GM21786 (cell line): ENCODE measurements at regions not wholly inside any gene's neighbourhood (a gene's known extent, or its start where the extent isn't known, plus 50 kb on each side); places are given as distances from the start of the nearest gene placed in this dataset.

Source experiments
- ATAC-seq: cut with Tn5 transposase; IDR thresholded peaks from one replicate; pipeline ENCODE4 v1.9.1; 2021; ENCODE audit not compliant: unreplicated experiment

DNA sequence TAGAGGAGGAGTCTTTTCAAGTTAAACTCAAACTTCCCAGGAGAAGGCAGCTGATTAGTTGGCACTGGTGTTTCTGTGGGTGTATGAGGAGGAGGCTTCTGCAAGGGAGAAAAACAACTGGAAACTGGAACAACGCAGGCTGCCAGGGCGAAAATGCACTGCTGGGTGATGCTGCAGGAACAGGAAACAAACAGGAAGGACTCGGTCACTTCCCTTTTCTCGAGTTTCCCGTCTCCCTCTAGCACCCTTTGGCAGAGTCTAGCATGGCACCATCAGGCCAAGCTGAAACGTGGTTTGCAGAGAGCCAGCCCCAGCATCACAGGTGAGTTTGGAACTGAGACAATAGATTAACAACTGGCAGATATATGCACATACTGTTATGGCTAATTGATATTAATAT, 77.5 kb upstream of the CAST start:
- ATAC-seq = no peak

DNA sequence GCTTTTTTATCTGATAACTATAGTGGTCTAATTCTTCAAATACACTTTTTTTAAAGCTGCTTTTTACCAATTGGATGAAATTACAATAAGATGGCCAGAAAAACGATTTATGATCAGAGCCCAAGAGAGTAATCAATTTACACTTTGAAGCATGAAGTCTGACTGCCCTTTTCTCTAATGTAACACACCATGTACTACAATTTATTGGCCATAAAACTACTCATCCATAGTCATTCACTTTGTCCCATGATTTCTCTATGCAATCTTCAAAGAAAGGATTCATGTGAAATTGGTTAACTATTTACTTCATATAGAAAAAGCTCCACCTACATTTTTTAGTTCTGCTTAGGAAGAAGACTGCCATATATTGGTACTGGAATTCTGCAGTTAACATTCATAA, 73.6 kb upstream of the CAST start:
- no peak for ATAC-seq

DNA sequence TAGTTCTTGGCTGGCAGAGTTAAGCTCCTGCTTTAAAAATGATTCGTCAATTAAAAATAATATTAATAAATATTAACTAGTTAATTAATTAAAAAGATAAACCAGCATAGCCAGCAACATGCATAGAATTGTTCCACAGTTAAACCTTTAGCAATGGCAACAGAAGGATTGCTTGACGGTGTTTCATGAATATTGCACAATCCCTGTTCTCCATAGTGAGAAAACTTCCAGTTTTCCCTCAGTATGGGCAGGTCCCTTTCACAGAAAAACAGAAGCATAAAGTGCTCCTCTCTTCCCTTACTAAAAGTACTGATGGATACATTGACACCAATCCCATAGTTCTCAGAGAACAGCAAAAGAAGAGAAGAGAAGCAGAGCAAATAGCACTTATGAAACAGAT, 71.4 kb upstream of the CAST start:
- no peak for ATAC-seq

DNA sequence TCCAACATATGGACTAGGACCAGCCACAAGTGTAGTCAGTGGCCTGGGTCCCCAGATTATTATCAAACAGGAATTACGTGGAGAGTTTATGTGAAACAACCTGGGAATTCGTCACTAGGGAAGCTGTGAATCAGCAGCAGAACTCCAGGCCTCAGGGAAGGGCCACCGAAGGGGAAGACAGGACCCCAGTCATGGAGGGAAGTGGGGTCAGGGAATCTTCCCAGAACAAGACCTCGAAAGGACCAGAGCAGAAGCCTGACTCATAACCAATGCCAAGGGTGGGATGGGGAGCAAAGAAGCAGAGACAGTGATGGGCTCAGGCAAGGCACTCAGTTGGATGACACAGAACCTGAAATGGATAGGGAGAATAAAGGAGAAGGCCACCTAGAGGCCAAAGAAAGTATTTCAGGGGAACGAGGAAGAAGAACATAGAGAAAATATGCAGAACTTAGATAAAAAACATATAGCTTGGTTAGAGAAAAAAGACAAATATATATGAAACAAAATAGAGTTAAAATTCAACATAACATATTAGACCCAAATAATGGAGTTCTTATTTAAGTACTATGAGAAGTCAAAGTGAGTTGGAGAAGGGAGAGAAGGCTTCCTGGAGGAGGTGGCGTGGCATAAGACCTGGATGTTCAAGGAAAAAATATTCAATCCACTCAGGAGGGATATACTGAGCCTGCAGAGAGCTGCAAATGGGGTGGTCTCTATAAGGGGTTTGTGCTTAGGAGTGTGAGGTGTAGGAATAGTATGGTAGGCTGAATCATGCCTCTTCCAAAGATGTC, 66.7 kb upstream of the CAST start:
- peak; percentile 40 for ATAC-seq

DNA sequence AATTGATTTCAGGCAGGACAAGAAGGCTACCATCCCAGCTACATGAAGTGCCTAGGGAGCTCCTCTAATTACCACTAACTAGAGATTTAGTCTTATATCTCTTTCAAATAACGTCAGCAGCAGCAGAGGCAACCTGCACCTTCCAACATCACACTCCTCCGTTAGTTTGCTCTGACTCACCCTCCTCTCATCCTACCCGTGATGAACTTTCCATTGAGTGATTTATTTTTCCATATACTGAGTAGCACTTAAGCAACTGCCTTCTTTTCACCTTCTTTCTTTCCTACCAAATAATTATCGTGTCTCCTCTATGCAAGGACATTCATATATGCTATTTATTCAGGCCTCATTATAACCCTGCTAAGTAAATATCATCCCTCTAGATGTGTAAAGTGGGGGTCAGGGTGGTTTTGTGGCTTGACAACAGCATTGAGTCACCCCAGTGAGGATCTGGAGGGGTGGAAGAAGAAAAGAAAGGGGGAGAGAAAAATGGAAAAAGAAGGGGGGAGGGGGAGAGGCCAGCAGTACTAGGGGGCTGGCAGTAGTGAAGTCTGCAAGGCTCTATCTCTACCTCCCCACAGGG, 64.6 kb upstream of the CAST start:
- no peak for ATAC-seq

DNA sequence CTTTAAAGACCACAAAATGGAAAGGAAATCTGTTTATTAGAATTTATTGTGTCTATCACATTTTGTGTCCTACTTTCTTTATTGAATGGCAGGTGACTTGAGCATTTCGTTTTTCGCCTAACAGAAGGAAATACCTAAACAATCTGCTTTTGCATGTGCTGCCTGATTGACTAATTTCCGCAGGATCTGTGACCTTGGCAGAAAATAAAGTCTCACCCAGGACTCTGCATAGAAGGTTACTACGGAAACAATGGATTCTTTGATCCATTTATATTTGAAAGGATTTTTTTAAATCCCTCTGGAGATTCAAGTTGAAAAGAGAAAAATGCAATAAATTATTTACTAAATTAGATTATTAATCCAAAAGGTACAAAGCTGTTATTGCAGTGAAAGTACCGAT, 61.0 kb upstream of the CAST start:
- no peak for ATAC-seq

DNA sequence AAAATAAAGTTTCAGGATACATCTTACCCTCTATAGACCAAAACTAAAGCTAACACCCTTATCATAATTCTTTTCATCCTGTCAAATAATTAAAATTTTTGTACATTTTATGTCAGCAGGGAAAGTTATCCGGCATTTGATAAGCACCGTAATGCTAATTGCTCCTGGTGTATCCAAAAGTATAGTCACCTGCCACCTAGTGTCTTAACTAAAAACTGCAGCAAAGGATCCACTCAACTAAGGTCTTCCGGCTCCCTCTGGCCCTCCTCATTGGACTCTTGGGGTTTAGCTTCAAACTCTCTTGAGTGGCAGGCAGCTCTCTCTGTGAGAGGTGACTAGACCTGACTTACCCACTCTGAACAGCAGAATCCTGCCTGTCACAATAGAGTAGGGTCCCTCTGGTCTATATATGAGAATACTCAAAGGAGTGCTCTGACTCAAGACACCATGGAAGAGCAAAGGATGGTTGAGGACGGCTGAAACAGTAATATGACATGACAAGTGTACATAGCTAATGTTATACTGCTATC, 60.4 kb upstream of the CAST start:
- peak; percentile 84 for ATAC-seq

DNA sequence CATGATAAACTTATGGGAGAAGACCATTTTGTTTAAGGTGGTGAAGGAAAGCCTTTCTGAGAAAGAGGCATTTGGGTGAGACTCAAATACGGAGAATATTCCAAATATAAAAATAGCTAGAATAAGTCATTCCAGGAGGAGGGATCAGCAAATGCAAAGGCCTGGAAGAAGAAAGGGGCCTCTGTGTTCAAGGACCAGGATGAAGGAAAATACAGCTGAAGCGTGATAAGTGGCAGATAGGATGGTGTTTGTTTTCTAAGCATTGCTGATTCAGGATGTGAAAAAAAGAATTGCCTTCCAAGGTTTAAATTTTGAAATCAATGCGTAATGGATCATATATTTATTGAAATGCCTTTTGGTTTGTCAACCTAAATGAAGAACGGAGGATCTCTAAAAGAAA, 59.4 kb upstream of the CAST start:
- ATAC-seq = no peak

DNA sequence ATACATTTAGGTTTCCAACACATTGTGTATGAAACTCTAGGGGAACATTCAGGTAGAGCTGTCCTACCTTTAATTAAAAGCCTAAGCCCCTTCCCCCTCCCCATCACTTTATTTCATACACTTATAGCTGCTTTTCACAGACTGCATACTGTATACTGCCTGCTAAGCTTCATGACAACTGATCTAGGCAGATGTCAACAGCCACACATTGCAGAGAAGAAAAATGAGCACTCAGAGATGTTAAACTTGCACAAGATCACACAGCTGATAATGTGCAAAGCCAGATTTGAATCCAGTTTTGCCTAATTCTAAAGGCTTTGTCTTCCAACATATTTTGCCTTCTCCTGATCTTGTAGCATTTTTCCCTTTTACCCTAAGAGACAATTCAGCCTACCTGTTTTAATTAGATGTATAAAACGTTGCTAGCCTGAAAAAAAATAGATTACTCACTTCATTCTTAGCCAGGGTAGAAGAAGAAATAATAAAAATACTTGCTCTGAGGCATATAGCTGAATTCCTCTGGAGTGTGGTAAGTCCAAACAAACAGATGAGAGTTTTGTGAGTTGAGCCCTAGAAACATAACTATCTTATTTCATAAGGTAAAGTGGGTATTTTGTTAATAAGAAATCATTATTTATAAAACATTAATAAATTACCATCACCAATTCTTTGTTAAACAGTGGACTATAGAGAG, 56.9 kb upstream of the CAST start:
- no peak for ATAC-seq

DNA sequence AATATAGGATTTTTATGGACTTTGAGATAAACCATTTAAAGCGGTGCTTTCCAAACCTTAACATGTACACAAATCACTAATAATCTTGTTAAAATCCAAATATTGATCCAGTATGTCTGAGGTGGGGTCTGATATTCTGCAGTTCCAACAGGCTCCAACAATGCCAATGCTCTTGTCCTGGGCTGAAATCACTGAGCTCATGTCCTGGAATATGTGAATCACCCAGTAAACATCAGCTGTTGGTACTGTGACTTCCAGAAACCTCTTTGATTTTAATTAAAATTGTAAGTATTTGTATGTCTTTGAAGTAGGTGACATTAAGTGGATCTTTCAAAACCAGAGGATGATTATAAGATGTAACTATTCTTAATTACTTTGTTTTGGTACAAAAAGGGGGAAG, 52.8 kb upstream of the CAST start:
- no peak for ATAC-seq

DNA sequence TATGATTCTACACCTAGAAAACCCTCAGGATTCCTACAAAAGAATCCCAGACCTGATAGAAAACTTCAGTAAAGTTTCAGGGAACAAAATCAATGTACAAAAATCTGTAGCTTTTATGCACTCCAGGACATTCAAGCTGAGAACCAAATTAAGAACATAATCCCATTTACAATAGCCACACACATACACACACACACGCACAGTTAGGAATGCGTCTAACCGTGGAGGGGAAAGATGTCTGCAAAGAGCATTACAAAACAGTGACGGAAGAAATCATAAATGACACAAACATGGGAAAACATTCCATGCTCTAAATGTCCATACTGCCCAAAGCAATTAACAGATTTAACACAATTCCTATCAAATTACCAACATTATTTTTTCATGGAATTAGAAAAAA, 51.4 kb upstream of the CAST start:
- ATAC-seq = no peak

DNA sequence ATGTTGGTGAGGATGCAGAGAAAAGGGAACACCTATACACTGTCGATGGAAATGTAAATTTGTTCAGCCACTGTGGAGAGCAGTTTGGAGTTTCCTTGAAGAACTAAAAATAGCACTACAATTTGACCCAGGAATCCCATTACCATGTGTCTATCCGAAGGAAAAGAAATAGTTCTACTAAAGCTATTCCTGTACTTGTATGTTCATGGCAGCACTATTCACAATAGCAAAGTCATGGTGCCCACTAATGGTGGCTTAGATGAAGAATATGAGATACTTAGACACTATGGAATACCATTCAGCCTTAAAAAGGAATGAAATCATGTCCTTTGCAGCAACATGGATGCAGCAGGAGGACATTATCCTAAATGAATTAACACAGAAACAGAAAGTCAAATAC, 50.2 kb upstream of the CAST start:
- ATAC-seq = no peak
